WTC11 (cell line): ENCODE measurements at regions not wholly inside any gene's neighbourhood (a gene's known extent, or its start where the extent isn't known, plus 50 kb on each side); places are given as distances from the start of the nearest gene placed in this dataset.

Experiments used
- CREB1 ChIP-seq: sonication (generic); formaldehyde crosslinking; IDR thresholded peaks from 2 replicates; pipeline ENCODE4 v1.8.0; 2023; ENCODE audit warnings: mild to moderate bottlenecking, missing genetic modification reagents
- IRF1 ChIP-seq: sonication (generic); formaldehyde crosslinking; IDR thresholded peaks from 2 replicates; pipeline ENCODE4 v1.8.0; 2023; ENCODE audit warnings: missing genetic modification reagents
- SP1 ChIP-seq: sonication (generic); formaldehyde crosslinking; conservative IDR thresholded peaks from 2 replicates; pipeline ENCODE4 v1.8.1; 2022; ENCODE audit warnings: missing genetic modification reagents
- TF ChIP-seq, protein P1 (sequence below): sonication (generic); formaldehyde crosslinking; IDR thresholded peaks from 2 replicates; pipeline ENCODE4 v1.8.0; 2022; ENCODE audit warnings: mild to moderate bottlenecking, missing genetic modification reagents
- TF ChIP-seq, protein P2 (sequence below): fragments of 200-600 bp; IDR thresholded peaks from 2 replicates; pipeline ENCODE4 v1.8.0; 2022; ENCODE audit warnings: antibody characterized with exemption
- TF ChIP-seq, protein P3 (sequence below): sonication (generic); formaldehyde crosslinking; IDR thresholded peaks from 2 replicates; pipeline ENCODE4 v1.8.1; 2023; ENCODE audit warnings: mild to moderate bottlenecking, missing genetic modification reagents, moderate library complexity
- TF ChIP-seq, protein P4 (sequence below): sonication (generic); formaldehyde crosslinking; IDR thresholded peaks from 2 replicates; pipeline ENCODE4 v1.8.0; 2022; ENCODE audit warnings: mild to moderate bottlenecking, missing genetic modification reagents

GRCh38 chr12:84785951-84786350 lies 126.6 kb downstream of the SLC6A15 start:
- no peak for TF ChIP-seq CREB1 (CRISPR knock-in tag)
- TF ChIP-seq, protein P1, sequence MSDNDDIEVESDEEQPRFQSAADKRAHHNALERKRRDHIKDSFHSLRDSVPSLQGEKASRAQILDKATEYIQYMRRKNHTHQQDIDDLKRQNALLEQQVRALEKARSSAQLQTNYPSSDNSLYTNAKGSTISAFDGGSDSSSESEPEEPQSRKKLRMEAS (CRISPR knock-in tag): no peak
- TF ChIP-seq IRF1: no peak
- TF ChIP-seq, protein P2, sequence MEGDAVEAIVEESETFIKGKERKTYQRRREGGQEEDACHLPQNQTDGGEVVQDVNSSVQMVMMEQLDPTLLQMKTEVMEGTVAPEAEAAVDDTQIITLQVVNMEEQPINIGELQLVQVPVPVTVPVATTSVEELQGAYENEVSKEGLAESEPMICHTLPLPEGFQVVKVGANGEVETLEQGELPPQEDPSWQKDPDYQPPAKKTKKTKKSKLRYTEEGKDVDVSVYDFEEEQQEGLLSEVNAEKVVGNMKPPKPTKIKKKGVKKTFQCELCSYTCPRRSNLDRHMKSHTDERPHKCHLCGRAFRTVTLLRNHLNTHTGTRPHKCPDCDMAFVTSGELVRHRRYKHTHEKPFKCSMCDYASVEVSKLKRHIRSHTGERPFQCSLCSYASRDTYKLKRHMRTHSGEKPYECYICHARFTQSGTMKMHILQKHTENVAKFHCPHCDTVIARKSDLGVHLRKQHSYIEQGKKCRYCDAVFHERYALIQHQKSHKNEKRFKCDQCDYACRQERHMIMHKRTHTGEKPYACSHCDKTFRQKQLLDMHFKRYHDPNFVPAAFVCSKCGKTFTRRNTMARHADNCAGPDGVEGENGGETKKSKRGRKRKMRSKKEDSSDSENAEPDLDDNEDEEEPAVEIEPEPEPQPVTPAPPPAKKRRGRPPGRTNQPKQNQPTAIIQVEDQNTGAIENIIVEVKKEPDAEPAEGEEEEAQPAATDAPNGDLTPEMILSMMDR: no peak
- TF ChIP-seq, protein P3, sequence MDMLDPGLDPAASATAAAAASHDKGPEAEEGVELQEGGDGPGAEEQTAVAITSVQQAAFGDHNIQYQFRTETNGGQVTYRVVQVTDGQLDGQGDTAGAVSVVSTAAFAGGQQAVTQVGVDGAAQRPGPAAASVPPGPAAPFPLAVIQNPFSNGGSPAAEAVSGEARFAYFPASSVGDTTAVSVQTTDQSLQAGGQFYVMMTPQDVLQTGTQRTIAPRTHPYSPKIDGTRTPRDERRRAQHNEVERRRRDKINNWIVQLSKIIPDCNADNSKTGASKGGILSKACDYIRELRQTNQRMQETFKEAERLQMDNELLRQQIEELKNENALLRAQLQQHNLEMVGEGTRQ (CRISPR knock-in tag): no peak
- TF ChIP-seq SP1: no peak
- TF ChIP-seq, protein P4, sequence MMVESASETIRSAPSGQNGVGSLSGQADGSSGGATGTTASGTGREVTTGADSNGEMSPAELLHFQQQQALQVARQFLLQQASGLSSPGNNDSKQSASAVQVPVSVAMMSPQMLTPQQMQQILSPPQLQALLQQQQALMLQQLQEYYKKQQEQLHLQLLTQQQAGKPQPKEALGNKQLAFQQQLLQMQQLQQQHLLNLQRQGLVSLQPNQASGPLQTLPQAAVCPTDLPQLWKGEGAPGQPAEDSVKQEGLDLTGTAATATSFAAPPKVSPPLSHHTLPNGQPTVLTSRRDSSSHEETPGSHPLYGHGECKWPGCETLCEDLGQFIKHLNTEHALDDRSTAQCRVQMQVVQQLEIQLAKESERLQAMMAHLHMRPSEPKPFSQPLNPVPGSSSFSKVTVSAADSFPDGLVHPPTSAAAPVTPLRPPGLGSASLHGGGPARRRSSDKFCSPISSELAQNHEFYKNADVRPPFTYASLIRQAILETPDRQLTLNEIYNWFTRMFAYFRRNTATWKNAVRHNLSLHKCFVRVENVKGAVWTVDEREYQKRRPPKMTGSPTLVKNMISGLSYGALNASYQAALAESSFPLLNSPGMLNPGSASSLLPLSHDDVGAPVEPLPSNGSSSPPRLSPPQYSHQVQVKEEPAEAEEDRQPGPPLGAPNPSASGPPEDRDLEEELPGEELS (CRISPR knock-in tag): no peak
